ENCODE measurements at regions not wholly inside any gene's neighbourhood (a gene's known extent, or its start where the extent isn't known, plus 50 kb on each side); places are given as distances from the start of the nearest gene placed in this dataset.

DNA sequence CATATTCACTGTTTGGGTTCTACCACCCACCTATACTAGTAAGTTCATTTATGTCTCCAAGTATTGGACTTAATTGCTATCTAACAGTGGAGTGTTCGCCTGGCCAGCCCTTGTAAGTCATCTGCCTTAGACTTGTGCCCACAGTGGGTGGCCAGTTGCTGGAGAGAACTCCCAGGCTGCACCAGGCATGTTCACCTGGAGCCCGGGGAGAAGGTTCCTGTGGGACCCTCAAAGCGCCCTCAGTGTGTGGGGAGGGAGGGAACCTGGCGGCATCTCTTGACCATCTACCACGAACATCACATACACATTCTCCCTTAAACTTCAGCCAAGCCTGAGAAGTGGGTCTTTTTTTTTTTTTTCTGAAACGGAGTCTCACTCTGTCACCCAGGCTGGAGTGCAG lies 138.1 kb downstream of the CPZ start:
- whole genome bisulfite sequencing, 5 donors, result 86 to 94% (median 89%) methylated on average over 6 of the region's 6 CpGs
- Histone ChIP-seq H3K9me3 (peaks cover 0 to 7% (median 3%) of the 10 kb centered on the region in 4 donors), H3K36me3 (no peaks in the 10 kb centered on the region), H3K27me3 (peaks cover 0 to 31% (median 5%) of the 10 kb centered on the region in 3 donors), H3K4me3 (no peak overlapping the region), H3K27ac (no peak overlapping the region), H3K4me1 (no peaks in the 10 kb centered on the region)
- intact Hi-C loops (cut with DNase I; ENCODE audit: low total_unique reads), result no loop called here
- TF ChIP-seq, protein P1, sequence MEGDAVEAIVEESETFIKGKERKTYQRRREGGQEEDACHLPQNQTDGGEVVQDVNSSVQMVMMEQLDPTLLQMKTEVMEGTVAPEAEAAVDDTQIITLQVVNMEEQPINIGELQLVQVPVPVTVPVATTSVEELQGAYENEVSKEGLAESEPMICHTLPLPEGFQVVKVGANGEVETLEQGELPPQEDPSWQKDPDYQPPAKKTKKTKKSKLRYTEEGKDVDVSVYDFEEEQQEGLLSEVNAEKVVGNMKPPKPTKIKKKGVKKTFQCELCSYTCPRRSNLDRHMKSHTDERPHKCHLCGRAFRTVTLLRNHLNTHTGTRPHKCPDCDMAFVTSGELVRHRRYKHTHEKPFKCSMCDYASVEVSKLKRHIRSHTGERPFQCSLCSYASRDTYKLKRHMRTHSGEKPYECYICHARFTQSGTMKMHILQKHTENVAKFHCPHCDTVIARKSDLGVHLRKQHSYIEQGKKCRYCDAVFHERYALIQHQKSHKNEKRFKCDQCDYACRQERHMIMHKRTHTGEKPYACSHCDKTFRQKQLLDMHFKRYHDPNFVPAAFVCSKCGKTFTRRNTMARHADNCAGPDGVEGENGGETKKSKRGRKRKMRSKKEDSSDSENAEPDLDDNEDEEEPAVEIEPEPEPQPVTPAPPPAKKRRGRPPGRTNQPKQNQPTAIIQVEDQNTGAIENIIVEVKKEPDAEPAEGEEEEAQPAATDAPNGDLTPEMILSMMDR (IDR thresholded peaks at IDR 0.05), result no peak
- TF ChIP-seq POLR2A (IDR thresholded peaks at IDR 0.05) (no peak), EP300 (IDR thresholded peaks at IDR 0.05) (no peak), POLR2AphosphoS5 (IDR thresholded peaks at IDR 0.05) (no peak)
- peak in 1 of 2 donors; percentile 23 for DNase-seq

DNA sequence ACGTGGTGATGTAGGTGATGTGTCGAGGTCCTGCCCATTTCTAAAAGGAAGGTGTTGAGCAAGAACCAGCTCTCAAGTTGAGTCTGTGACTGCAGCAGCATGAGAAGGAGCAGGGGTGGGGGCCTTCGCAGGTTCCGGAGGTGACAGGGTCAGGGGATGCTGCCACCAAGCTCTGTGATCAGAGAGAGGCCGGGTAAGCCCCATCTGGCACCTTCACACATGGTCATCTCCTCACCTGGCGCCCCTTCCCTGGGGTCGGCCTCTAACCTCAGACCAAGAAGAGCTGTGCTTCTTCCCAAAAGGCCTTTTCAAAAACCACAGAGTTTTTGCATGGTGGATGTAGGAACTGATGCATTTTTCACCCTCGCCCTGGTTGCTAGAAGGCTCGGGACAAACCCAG lies 137.6 kb downstream of the CPZ start:
- intact Hi-C loops (cut with DNase I; ENCODE audit: low total_unique reads), result no loop called here
- Histone ChIP-seq H3K27me3 (peaks cover 0 to 36% (median 10%) of the 10 kb centered on the region in 3 donors), H3K36me3 (no peaks in the 10 kb centered on the region), H3K4me3 (no peak overlapping the region), H3K9me3 (peaks cover 0 to 7% (median 3%) of the 10 kb centered on the region in 4 donors), H3K4me1 (peaks cover 0 to 4% (median 1%) of the 10 kb centered on the region in 4 donors), H3K27ac (no peak overlapping the region)
- WGBS, 5 donors, result 77 to 89% (median 88%) methylated on average over 9 of the region's 9 CpGs
- peak in 1 of 2 donors; percentile 19 for DNase-seq
- TF ChIP-seq POLR2AphosphoS5 (IDR thresholded peaks at IDR 0.05) (no peak), EP300 (IDR thresholded peaks at IDR 0.05) (no peak), POLR2A (IDR thresholded peaks at IDR 0.05) (no peak)
- TF ChIP-seq, protein P1 (IDR thresholded peaks at IDR 0.05), result no peak

DNA sequence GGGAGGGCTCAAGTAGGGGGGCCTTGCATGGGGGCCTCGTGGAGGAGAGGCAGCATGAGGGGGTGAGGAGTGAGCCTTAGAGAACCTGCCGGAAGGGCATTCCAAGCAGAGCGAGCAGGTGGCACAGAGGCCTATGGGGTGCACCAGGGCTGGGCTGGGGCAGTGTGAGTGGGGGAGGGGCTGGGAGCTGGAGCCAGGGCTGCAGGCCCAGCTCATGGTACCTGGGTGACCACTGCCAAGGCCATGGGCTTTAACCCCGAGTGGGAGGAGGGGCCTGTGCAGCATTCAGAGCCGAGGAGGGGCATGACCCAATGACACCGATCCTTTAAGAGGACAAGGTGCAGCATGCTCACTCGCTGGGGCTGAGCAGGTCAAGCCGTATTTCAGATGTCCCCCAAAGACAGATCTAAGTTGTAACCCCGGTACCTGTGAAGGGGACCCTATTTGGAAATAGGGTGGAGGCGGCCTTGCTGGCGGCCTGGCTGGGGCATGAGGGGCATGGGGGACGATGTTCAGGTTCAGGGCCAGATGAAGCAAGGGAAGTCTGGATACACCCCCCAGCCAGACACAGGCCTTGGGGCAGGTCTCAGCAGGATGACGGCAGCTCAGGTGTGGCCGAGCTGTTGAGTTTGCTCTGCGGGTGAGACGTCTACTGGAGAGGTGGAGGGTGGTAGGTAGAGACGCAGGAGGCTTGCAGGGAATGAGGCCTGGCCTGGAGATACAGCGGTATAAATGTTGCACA lies 137.0 kb downstream of the CPZ start:
- DNase-seq, result no peak
- intact Hi-C loops (cut with DNase I; ENCODE audit: low total_unique reads), result no loop called here
- Histone ChIP-seq H3K9me3 (peaks cover 0 to 5% (median 2%) of the 10 kb centered on the region in 4 donors), H3K27ac (no peak overlapping the region), H3K4me3 (no peak overlapping the region), H3K36me3 (no peaks in the 10 kb centered on the region), H3K4me1 (peaks cover 0 to 9% (median 3%) of the 10 kb centered on the region in 4 donors), H3K27me3 (peaks cover 0 to 42% (median 14%) of the 10 kb centered on the region in 3 donors)
- TF ChIP-seq EP300 (IDR thresholded peaks at IDR 0.05) (no peak), POLR2AphosphoS5 (IDR thresholded peaks at IDR 0.05) (no peak), POLR2A (IDR thresholded peaks at IDR 0.05) (no peak)
- TF ChIP-seq, protein P1 (IDR thresholded peaks at IDR 0.05), result no peak
- 86 to 89% (median 88%) methylated on average over 17 to 18 of the region's 18 CpGs for WGBS, 5 donors

DNA sequence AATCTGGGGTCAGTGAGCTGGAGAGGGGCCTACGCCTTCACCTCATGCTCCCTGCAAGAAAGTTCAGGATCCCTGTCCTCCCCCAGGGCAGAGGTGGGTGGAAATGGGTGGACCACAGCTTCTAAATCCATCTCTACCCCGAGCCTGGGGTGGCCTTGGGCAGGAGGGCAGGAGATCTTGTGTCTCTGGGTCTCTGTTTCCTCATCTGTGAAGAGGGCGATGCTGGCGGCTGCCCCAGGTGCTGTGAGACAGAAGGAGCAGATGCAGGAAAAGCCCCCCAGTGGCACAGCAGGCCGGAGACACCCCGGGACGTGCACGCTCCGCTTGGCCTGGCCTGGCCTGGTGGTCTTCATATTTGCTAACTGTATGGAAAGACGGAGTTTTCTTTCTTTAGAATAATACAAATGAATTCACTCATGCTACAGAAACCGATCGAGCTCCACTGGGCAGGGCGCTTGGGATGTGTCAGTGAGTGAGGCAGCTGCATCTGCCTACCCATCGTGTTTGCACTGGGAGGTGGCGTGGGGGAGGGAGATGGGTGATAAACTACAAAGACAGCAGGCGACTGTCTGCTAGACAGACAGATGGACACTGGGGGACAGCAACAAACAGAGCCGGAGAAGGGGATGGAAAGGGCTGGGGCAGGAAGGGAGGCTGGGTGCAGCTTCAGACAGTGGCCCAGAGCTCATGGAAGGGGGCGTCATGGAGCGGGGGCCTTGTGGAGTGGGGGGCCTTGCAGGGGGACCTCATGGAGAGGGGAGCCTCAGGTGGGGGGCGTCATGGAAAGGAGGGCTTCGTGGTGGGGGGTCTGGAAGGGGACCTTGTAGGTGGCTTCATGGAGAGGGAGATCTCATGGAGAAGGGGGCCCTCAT lies 136.2 kb downstream of the CPZ start:
- Histone ChIP-seq H3K36me3 (no peaks in the 10 kb centered on the region), H3K9me3 (no peaks in the 10 kb centered on the region), H3K4me3 (no peak overlapping the region), H3K4me1 (peaks cover 0 to 9% (median 3%) of the 10 kb centered on the region in 4 donors), H3K27me3 (peaks cover 0 to 50% (median 16%) of the 10 kb centered on the region in 3 donors), H3K27ac (no peak overlapping the region)
- intact Hi-C loops (cut with DNase I; ENCODE audit: low total_unique reads), result no loop called here
- 73 to 82% (median 78%) methylated on average over 20 to 21 of the region's 21 CpGs for WGBS, 5 donors
- TF ChIP-seq EP300 (IDR thresholded peaks at IDR 0.05) (no peak), POLR2AphosphoS5 (IDR thresholded peaks at IDR 0.05) (no peak), POLR2A (IDR thresholded peaks at IDR 0.05) (no peak)
- TF ChIP-seq, protein P1 (IDR thresholded peaks at IDR 0.05), result no peak
- peak in 1 of 2 donors; percentile 17 for DNase-seq

Measured in stomach (tissue), 8 donors.